ENCODE measurements at regions not wholly inside any gene's neighbourhood (a gene's known extent, or its start where the extent isn't known, plus 50 kb on each side); places are given as distances from the start of the nearest gene placed in this dataset.

- H2BK5ac ChIP-seq (ENCODE audit: low read depth, low read length, poor library complexity, severe bottlenecking) = no peak overlapping the region
Measured at GRCh38 chr7:153012203-153012602, 252.7 kb downstream of the ACTR3B start.

More at GRCh38 chr7:153012203-153012602, 252.7 kb downstream of the ACTR3B start:
- ChIA-PET POLR2A (ENCODE audit: unreplicated experiment) (no interaction called here), CTCF (no interaction called here)
- Histone ChIP-seq H4K20me1 (ENCODE audit: insufficient read depth, low read length) (no peaks in the 10 kb centered on the region), H2AK9ac (replicated peaks; ENCODE audit: low read depth, low read length, poor library complexity) (no peak overlapping the region), H4K5ac (ENCODE audit: low read depth, low read length) (no peak overlapping the region), H2BK120ac (ENCODE audit: low read depth, low read length) (no peak overlapping the region), H3K56ac (ENCODE audit: extremely low read depth, insufficient read depth, low read length) (no peak overlapping the region), H3K14ac (replicated peaks; ENCODE audit: low read depth, low read length) (no peak overlapping the region), H3K4ac (ENCODE audit: low read depth, low read length) (no peak overlapping the region), H3K27ac (ENCODE audit: insufficient read depth, low read length) (no peak overlapping the region), H4K91ac (ENCODE audit: insufficient read depth, low read depth, low read length) (no peak overlapping the region), H3K18ac (ENCODE audit: low read depth, low read length) (no peak overlapping the region), H3K4me1 (ENCODE audit: control insufficient read depth, insufficient read depth, low read length) (no peaks in the 10 kb centered on the region), H2BK20ac (ENCODE audit: low read depth, low read length) (no peak overlapping the region), H2BK15ac (ENCODE audit: low read depth, low read length) (no peak overlapping the region), H3K9me1 (ENCODE audit: insufficient read depth, low read length) (no peaks in the 10 kb centered on the region), H3K4me2 (ENCODE audit: low read depth, low read length) (no peak overlapping the region), H3K27me3 (ENCODE audit: control insufficient read depth, insufficient read depth, low read length) (no peaks in the 10 kb centered on the region), H4K8ac (ENCODE audit: low read depth in 2 of 2, low read length in 2 of 2) (no peak overlapping the region), H3K9ac (ENCODE audit: low read depth, low read length) (no peak overlapping the region), H2AK5ac (ENCODE audit: low read depth, low read length) (no peak overlapping the region), H3K23ac (ENCODE audit: low read depth, low read length) (no peak overlapping the region), H3K79me1 (ENCODE audit: low read depth in 1 of 2, low read length in 2 of 2) (no peaks in the 10 kb centered on the region), H2AFZ (replicated peaks; ENCODE audit: low read length, poor library complexity) (no peak overlapping the region), H3K4me3 (ENCODE audit: insufficient read depth, low read depth, low read length) (no peak overlapping the region), H3K9me3 (ENCODE audit: control insufficient read depth, insufficient read depth, low read length) (peaks cover 36% of the 10 kb centered on the region), H3K36me3 (ENCODE audit: control insufficient read depth, insufficient read depth, low read length) (no peaks in the 10 kb centered on the region)
- WGBS, 2 experiments (ENCODE audit: extremely low coverage in 2 of 2, insufficient read length in 1 of 2) = no CpG with 5 or more reads among the region's 4 CpGs
- no TSS peak for BruUV-seq (replicated peaks)
- in situ Hi-C loops (cut with MboI; ENCODE audit: low sequenced_read_pairs) = no loop called here
- ATAC-seq (ENCODE audit: low read depth) = no peak
- intact Hi-C loops (cut with micrococcal nuclease) = no loop called here
- no peak for DNase-seq
- no peak for TF ChIP-seq SMC3 (IDR thresholded peaks at IDR 0.05; ENCODE audit: low read depth, low read length)
- no peak for TF ChIP-seq RCOR1 (IDR thresholded peaks at IDR 0.05; ENCODE audit: insufficient replicate concordance, low read length)
- TF ChIP-seq MAZ (IDR thresholded peaks at IDR 0.05; ENCODE audit: borderline replicate concordance, low read depth, low read length) = no peak
- TF ChIP-seq BHLHE40 (IDR thresholded peaks at IDR 0.05; ENCODE audit: low read depth, low read length) = no peak
- TF ChIP-seq NFE2L2 (IDR thresholded peaks at IDR 0.05; ENCODE audit: low read depth, low read length) = no peak
- no peak for TF ChIP-seq POLR2A (IDR thresholded peaks at IDR 0.05; ENCODE audit: low read depth, low read length)
- no peak for TF ChIP-seq MXI1 (IDR thresholded peaks at IDR 0.05; ENCODE audit: borderline replicate concordance, low read depth, low read length)
- TF ChIP-seq CTCF (conservative IDR thresholded peaks at IDR 0.05; ENCODE audit: low read depth, low read length) = no peak
- dilution Hi-C loops (cut with HindIII; ENCODE audit: low sequenced_read_pairs, unreplicated experiment) = no loop called here
